ENCODE measurements at regions not wholly inside any gene's neighbourhood (a gene's known extent, or its start where the extent isn't known, plus 50 kb on each side); places are given as distances from the start of the nearest gene placed in this dataset.

- TF ChIP-seq EP300 (IDR thresholded peaks at IDR 0.05) (no peak), CTCF (IDR thresholded peaks at IDR 0.05) (no peak), POLR2A (IDR thresholded peaks at IDR 0.05) (no peak)
Observed at GRCh38 chr9:107827884-107828283, 338.3 kb upstream of the KLF4 start.
